ENCODE measurements at regions not wholly inside any gene's neighbourhood (a gene's known extent, or its start where the extent isn't known, plus 50 kb on each side); places are given as distances from the start of the nearest gene placed in this dataset.
A peak's percentile ranks its signal among the peaks of the same experiment; 100 is the strongest.

DNA sequence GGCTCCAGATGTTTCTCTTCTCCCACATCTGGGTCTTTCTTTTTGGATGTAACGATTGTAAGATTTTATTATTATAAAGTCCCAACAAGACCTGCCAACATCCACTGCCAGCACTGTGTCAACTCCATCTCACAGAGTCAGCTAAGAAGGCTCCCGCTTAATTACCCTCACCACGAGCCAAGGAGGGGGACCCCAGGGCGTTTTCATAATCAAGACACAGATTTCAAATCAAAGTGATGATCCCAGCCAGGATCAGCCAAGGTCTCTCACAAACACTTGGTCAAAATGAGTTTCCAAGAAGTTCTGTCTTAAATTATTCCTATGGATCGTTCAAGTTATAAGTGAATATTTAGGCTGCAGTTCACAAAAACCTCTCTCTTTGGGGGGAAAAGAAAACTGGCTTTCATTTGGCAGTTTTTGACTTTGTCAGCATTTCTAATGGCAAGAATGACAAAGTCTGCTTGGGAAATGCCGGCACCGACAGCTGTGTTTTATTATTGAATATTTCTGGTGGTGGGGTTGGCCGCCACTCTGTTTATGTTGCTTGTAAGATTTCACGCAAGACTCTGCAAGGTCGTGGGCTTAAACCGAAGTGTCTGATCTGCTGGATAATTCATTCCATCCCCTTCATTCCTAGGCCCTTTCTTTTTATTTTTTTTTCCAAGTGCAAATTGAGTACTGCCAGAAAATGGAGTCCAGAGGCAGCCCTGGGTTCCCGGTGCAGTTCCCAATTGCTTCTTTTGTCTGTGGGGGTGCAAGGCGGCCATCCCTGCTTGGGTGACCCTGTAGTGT is 170.2 kb upstream of the PMEPA1 start:
- peak in 1 of 2 experiments; percentile 5 for DNase-seq
- no peak overlapping the region for H3K4me3 ChIP-seq (ENCODE audit: low read depth, low read length)
- ChIA-PET CTCF (no interaction called here), POLR2A (no interaction called here)
- peaks cover 39% of the 10 kb centered on the region for H3K27me3 Mint-ChIP-seq (ENCODE audit: insufficient read depth, unreplicated experiment)
- no peaks in the 10 kb centered on the region for H3K36me3 Mint-ChIP-seq (ENCODE audit: insufficient read depth, unreplicated experiment)
- no peaks in the 10 kb centered on the region for H3K4me1 ChIP-seq
- BruUV-seq (replicated peaks): no TSS peak
- H3K9me3 Mint-ChIP-seq (ENCODE audit: unreplicated experiment): no peaks in the 10 kb centered on the region
- no peak overlapping the region for H3K27ac Mint-ChIP-seq (ENCODE audit: unreplicated experiment)
- no peak for TF ChIP-seq CTCF (IDR thresholded peaks at IDR 0.05; ENCODE audit: insufficient read depth in 1 of 2, low read depth in 1 of 2, low read length in 1 of 2, severe bottlenecking in 1 of 2, unreplicated experiment in 1 of 2)
- H3K4me1 Mint-ChIP-seq (ENCODE audit: low read depth, unreplicated experiment): no peaks in the 10 kb centered on the region
- intact Hi-C loops (cut with micrococcal nuclease; ENCODE audit: unreplicated experiment): loop anchor here (10.0 kb wide), 1 partner anchor 225 kb away; no protein-coding TSS in a partner anchor
- no peak overlapping the region for H3K4me3 Mint-ChIP-seq (ENCODE audit: unreplicated experiment)
- peaks cover 3% of the 10 kb centered on the region for H3K27me3 ChIP-seq (replicated peaks; ENCODE audit: control insufficient read depth, insufficient read depth, low read length)
- no peaks in the 10 kb centered on the region for H3K9me3 ChIP-seq
- H3K36me3 ChIP-seq (ENCODE audit: control insufficient read depth, insufficient read depth, low read length): no peaks in the 10 kb centered on the region

- ChIA-PET CTCF (no interaction called here), POLR2A (no interaction called here)
- Mint-ChIP-seq H3K27ac (ENCODE audit: unreplicated experiment) (no peak overlapping the region), H3K4me3 (ENCODE audit: unreplicated experiment) (no peak overlapping the region), H3K36me3 (ENCODE audit: insufficient read depth, unreplicated experiment) (no peaks in the 10 kb centered on the region), H3K27me3 (ENCODE audit: insufficient read depth, unreplicated experiment) (peaks cover 37% of the 10 kb centered on the region), H3K9me3 (ENCODE audit: unreplicated experiment) (no peaks in the 10 kb centered on the region), H3K4me1 (ENCODE audit: low read depth, unreplicated experiment) (no peaks in the 10 kb centered on the region)
- intact Hi-C loops (cut with micrococcal nuclease; ENCODE audit: unreplicated experiment): loop anchor here (10.0 kb wide), 1 partner anchor 225 kb away; no protein-coding TSS in a partner anchor
- Histone ChIP-seq H3K9me3 (no peaks in the 10 kb centered on the region), H3K4me3 (ENCODE audit: low read depth, low read length) (no peak overlapping the region), H3K36me3 (ENCODE audit: control insufficient read depth, insufficient read depth, low read length) (no peaks in the 10 kb centered on the region), H3K27me3 (replicated peaks; ENCODE audit: control insufficient read depth, insufficient read depth, low read length) (peaks cover 3% of the 10 kb centered on the region), H3K4me1 (no peaks in the 10 kb centered on the region)
- DNase-seq: no peak
- BruUV-seq (replicated peaks): no TSS peak
- no peak for TF ChIP-seq CTCF (IDR thresholded peaks at IDR 0.05; ENCODE audit: insufficient read depth in 1 of 2, low read depth in 1 of 2, low read length in 1 of 2, severe bottlenecking in 1 of 2, unreplicated experiment in 1 of 2)
Measured at GRCh38 chr20:57879437-57879778, 169.6 kb upstream of the PMEPA1 start.

DNA sequence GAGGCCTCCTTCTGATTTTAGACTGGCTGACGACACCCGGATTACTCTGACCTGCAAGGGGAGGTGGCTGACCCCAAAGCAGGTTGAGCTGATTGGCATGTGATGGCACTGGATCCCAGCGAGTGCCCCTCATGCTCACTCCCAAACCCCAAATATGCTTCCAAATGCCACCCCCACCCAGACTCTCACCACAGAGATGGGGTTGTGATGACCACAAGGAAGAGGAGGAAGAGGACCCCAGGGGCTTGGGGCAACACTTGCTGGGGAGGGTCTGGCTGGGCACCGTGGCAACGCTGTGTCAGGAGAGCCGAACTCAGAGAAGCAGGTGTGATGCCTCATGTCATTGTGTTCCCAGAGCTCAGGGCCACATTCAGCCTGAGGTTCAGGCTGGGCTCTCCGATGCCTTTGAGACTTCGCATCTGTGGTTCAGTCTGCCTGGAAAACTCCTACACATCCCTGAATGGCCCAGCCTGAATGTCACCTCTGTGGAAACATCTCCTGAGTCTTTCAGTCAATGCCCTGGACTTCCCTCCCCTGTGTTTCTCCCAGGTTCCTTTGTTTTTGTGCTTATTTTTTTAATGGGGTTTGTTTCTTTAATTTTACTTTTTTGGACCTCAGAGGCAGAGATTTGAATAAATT is 169.1 kb upstream of the PMEPA1 start:
- Mint-ChIP-seq H3K4me3 (ENCODE audit: unreplicated experiment) (no peak overlapping the region), H3K4me1 (ENCODE audit: low read depth, unreplicated experiment) (no peaks in the 10 kb centered on the region), H3K36me3 (ENCODE audit: insufficient read depth, unreplicated experiment) (no peaks in the 10 kb centered on the region), H3K9me3 (ENCODE audit: unreplicated experiment) (no peaks in the 10 kb centered on the region), H3K27ac (ENCODE audit: unreplicated experiment) (no peak overlapping the region), H3K27me3 (ENCODE audit: insufficient read depth, unreplicated experiment) (peaks cover 32% of the 10 kb centered on the region)
- Histone ChIP-seq H3K9me3 (no peaks in the 10 kb centered on the region), H3K36me3 (ENCODE audit: control insufficient read depth, insufficient read depth, low read length) (no peaks in the 10 kb centered on the region), H3K4me3 (ENCODE audit: low read depth, low read length) (no peak overlapping the region), H3K27me3 (replicated peaks; ENCODE audit: control insufficient read depth, insufficient read depth, low read length) (peaks cover 3% of the 10 kb centered on the region), H3K4me1 (no peaks in the 10 kb centered on the region)
- no peak for DNase-seq
- no peak for TF ChIP-seq CTCF (IDR thresholded peaks at IDR 0.05; ENCODE audit: insufficient read depth in 1 of 2, low read depth in 1 of 2, low read length in 1 of 2, severe bottlenecking in 1 of 2, unreplicated experiment in 1 of 2)
- ChIA-PET POLR2A (no interaction called here), CTCF (no interaction called here)
- BruUV-seq (replicated peaks): no TSS peak
- intact Hi-C loops (cut with micrococcal nuclease; ENCODE audit: unreplicated experiment): loop anchor here (10.0 kb wide), 1 partner anchor 224 kb away; no protein-coding TSS in a partner anchor
